H1 (cell line): ENCODE measurements at regions not wholly inside any gene's neighbourhood (a gene's known extent, or its start where the extent isn't known, plus 50 kb on each side); places are given as distances from the start of the nearest gene placed in this dataset.

Experiments used
- CHD2 ChIP-seq: IDR thresholded peaks from 2 replicates; pipeline ENCODE4 v1.6.1; 2012; ENCODE audit warnings: low read length, improper control_type of control experiment
- GTF2F1 ChIP-seq: IDR thresholded peaks from 2 replicates; pipeline ENCODE4 v1.6.1; 2012; ENCODE audit warnings: low read depth, low read length, improper control_type of control experiment, borderline replicate concordance
- HDAC2 ChIP-seq, 2 experiments: fragments of 300-600 bp in 1 of 2; sonication (generic) in 1 of 2; IDR thresholded peaks; 2 replicates each; pipeline ENCODE4 v1.6.1; 2011 to 2012; ENCODE audit warnings: low read depth in 2 of 2, low read length in 2 of 2, mild to moderate bottlenecking in 2 of 2, moderate library complexity in 2 of 2, borderline replicate concordance in 1 of 2, inconsistent platforms in 1 of 2
- POLR2A ChIP-seq, 2 experiments: IDR thresholded peaks; 1 replicate in 1 of 2; 2 replicates in 1 of 2; pipeline ENCODE4 v1.6.1; 2011; ENCODE audit warnings: low read depth in 2 of 2, low read length in 2 of 2, mild to moderate bottlenecking in 2 of 2; ENCODE audit errors: control extremely low read depth in 1 of 2
- SP2 ChIP-seq: IDR thresholded peaks from 2 replicates; pipeline ENCODE4 v1.6.1; 2012; ENCODE audit warnings: mild to moderate bottlenecking, low read length, inconsistent platforms
- SUZ12 ChIP-seq: fragments of 200-600 bp; sonication (generic); IDR thresholded peaks from 2 replicates; pipeline ENCODE4 v1.6.1; 2012; ENCODE audit warnings: mild to moderate bottlenecking, inconsistent platforms, low read length, moderate library complexity, mixed read lengths
- ZNF274 ChIP-seq: IDR thresholded peaks from 2 replicates; pipeline ENCODE4 v1.7.0; 2012; ENCODE audit warnings: low read length, borderline replicate concordance; ENCODE audit errors: extremely low read depth
- TF ChIP-seq, protein P1 (sequence below): fragments of 300-600 bp; sonication (generic); IDR thresholded peaks from 2 replicates; pipeline ENCODE4 v1.7.1; 2012; ENCODE audit warnings: low read length, moderate library complexity, mild to moderate bottlenecking, inconsistent platforms; ENCODE audit not compliant: insufficient replicate concordance
- TF ChIP-seq, protein P2 (sequence below): IDR thresholded peaks from 2 replicates; pipeline ENCODE4 v1.6.1; 2012; ENCODE audit warnings: low read length, inconsistent platforms

GRCh38 chr12:92020983-92021665 lies 124.5 kb downstream of the BTG1 start (continued):
- TF ChIP-seq, protein P1, sequence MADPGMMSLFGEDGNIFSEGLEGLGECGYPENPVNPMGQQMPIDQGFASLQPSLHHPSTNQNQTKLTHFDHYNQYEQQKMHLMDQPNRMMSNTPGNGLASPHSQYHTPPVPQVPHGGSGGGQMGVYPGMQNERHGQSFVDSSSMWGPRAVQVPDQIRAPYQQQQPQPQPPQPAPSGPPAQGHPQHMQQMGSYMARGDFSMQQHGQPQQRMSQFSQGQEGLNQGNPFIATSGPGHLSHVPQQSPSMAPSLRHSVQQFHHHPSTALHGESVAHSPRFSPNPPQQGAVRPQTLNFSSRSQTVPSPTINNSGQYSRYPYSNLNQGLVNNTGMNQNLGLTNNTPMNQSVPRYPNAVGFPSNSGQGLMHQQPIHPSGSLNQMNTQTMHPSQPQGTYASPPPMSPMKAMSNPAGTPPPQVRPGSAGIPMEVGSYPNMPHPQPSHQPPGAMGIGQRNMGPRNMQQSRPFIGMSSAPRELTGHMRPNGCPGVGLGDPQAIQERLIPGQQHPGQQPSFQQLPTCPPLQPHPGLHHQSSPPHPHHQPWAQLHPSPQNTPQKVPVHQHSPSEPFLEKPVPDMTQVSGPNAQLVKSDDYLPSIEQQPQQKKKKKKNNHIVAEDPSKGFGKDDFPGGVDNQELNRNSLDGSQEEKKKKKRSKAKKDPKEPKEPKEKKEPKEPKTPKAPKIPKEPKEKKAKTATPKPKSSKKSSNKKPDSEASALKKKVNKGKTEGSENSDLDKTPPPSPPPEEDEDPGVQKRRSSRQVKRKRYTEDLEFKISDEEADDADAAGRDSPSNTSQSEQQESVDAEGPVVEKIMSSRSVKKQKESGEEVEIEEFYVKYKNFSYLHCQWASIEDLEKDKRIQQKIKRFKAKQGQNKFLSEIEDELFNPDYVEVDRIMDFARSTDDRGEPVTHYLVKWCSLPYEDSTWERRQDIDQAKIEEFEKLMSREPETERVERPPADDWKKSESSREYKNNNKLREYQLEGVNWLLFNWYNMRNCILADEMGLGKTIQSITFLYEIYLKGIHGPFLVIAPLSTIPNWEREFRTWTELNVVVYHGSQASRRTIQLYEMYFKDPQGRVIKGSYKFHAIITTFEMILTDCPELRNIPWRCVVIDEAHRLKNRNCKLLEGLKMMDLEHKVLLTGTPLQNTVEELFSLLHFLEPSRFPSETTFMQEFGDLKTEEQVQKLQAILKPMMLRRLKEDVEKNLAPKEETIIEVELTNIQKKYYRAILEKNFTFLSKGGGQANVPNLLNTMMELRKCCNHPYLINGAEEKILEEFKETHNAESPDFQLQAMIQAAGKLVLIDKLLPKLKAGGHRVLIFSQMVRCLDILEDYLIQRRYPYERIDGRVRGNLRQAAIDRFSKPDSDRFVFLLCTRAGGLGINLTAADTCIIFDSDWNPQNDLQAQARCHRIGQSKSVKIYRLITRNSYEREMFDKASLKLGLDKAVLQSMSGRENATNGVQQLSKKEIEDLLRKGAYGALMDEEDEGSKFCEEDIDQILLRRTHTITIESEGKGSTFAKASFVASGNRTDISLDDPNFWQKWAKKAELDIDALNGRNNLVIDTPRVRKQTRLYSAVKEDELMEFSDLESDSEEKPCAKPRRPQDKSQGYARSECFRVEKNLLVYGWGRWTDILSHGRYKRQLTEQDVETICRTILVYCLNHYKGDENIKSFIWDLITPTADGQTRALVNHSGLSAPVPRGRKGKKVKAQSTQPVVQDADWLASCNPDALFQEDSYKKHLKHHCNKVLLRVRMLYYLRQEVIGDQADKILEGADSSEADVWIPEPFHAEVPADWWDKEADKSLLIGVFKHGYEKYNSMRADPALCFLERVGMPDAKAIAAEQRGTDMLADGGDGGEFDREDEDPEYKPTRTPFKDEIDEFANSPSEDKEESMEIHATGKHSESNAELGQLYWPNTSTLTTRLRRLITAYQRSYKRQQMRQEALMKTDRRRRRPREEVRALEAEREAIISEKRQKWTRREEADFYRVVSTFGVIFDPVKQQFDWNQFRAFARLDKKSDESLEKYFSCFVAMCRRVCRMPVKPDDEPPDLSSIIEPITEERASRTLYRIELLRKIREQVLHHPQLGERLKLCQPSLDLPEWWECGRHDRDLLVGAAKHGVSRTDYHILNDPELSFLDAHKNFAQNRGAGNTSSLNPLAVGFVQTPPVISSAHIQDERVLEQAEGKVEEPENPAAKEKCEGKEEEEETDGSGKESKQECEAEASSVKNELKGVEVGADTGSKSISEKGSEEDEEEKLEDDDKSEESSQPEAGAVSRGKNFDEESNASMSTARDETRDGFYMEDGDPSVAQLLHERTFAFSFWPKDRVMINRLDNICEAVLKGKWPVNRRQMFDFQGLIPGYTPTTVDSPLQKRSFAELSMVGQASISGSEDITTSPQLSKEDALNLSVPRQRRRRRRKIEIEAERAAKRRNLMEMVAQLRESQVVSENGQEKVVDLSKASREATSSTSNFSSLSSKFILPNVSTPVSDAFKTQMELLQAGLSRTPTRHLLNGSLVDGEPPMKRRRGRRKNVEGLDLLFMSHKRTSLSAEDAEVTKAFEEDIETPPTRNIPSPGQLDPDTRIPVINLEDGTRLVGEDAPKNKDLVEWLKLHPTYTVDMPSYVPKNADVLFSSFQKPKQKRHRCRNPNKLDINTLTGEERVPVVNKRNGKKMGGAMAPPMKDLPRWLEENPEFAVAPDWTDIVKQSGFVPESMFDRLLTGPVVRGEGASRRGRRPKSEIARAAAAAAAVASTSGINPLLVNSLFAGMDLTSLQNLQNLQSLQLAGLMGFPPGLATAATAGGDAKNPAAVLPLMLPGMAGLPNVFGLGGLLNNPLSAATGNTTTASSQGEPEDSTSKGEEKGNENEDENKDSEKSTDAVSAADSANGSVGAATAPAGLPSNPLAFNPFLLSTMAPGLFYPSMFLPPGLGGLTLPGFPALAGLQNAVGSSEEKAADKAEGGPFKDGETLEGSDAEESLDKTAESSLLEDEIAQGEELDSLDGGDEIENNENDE, result no peak
- TF ChIP-seq SUZ12, result no peak
- TF ChIP-seq, protein P2, sequence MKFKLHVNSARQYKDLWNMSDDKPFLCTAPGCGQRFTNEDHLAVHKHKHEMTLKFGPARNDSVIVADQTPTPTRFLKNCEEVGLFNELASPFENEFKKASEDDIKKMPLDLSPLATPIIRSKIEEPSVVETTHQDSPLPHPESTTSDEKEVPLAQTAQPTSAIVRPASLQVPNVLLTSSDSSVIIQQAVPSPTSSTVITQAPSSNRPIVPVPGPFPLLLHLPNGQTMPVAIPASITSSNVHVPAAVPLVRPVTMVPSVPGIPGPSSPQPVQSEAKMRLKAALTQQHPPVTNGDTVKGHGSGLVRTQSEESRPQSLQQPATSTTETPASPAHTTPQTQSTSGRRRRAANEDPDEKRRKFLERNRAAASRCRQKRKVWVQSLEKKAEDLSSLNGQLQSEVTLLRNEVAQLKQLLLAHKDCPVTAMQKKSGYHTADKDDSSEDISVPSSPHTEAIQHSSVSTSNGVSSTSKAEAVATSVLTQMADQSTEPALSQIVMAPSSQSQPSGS, result no peak
- TF ChIP-seq SP2, result no peak
- no peak for TF ChIP-seq HDAC2 (IDR thresholded peaks at IDR 0.05; ENCODE audit: borderline replicate concordance in 1 of 2, low read depth in 2 of 2, low read length in 2 of 2)
- no peak for TF ChIP-seq CHD2
- no peak for TF ChIP-seq POLR2A (IDR thresholded peaks at IDR 0.05; ENCODE audit: control extremely low read depth in 1 of 2, low read depth in 2 of 2, low read length in 2 of 2)
- no peak for TF ChIP-seq GTF2F1
- TF ChIP-seq ZNF274, result no peak
